Esophagus squamous epithelium (tissue), 5 donors: ENCODE measurements at regions not wholly inside any gene's neighbourhood (a gene's known extent, or its start where the extent isn't known, plus 50 kb on each side); places are given as distances from the start of the nearest gene placed in this dataset.

ENCODE experiments used
- DNase-seq: peaks from one replicate; lab custom pipeline; 2025; lab: John Stamatoyannopoulos, UW
- H3K27ac ChIP-seq, 4 donors: fragments of 200-600 bp; sonication (generic); one replicate each; pipeline ENCODE4 v1.5.1; 2016 to 2019; ENCODE audit warnings: mild to moderate bottlenecking in 1 of 4
- H3K27me3 ChIP-seq, 4 donors: fragments of 200-600 bp; sonication (generic); 1 replicate in 3 of 4; 2 replicates in 1 of 4; pipeline versions ENCODE4 v1.5.1 to v1.6.0; 2017 to 2021; ENCODE audit warnings: antibody characterized with exemption in 1 of 4
- H3K36me3 ChIP-seq, 3 donors: fragments of 200-600 bp; sonication (generic); one replicate each; pipeline ENCODE4 v1.5.1; 2016 to 2019
- H3K4me1 ChIP-seq, 3 donors: fragments of 200-600 bp; sonication (generic); one replicate each; pipeline ENCODE4 v1.5.1; 2017 to 2019
- H3K4me3 ChIP-seq, 4 donors: fragments of 200-600 bp; sonication (generic); 1 replicate in 3 of 4; 2 replicates in 1 of 4; pipeline ENCODE4 v1.5.1; 2016 to 2019; ENCODE audit warnings: mild to moderate bottlenecking in 2 of 4, moderate library complexity in 1 of 4
- H3K9me3 ChIP-seq, 3 donors: fragments of 200-600 bp; sonication (generic); one replicate each; pipeline ENCODE4 v1.5.1; 2016 to 2019
- POLR2A ChIP-seq, 4 donors: fragments of 450-650 bp; IDR thresholded peaks; one replicate each; pipeline ENCODE4 v1.6.1; 2017; ENCODE audit warnings: antibody characterized with exemption in 4 of 4, mild to moderate bottlenecking in 4 of 4, moderate library complexity in 3 of 4
- WGBS, 2 donors: methylation state at CpG; one replicate each; pipeline ENCODE4 v1.1.5; 2018; 5-methylcytosine and 5-hydroxymethylcytosine counted together
- intact Hi-C: fragments of 100-400 bp; cut with DNase I; formaldehyde crosslinking; loops from one replicate; pipeline ENCODE4 v1.15.0; 2022
- TF ChIP-seq, protein P1 (sequence below), 6 experiments: fragments of 450-650 bp in 4 of 6; fragments of 200-600 bp in 2 of 6; sonication (generic) in 2 of 6; IDR thresholded peaks; one replicate each; pipeline ENCODE4 v1.5.1; 2016 to 2019; ENCODE audit warnings: antibody characterized with exemption in 6 of 6, mild to moderate bottlenecking in 4 of 6, moderate library complexity in 4 of 6
- donor health status: DM: yes; HTN: yes; CAD: no.

DNA sequence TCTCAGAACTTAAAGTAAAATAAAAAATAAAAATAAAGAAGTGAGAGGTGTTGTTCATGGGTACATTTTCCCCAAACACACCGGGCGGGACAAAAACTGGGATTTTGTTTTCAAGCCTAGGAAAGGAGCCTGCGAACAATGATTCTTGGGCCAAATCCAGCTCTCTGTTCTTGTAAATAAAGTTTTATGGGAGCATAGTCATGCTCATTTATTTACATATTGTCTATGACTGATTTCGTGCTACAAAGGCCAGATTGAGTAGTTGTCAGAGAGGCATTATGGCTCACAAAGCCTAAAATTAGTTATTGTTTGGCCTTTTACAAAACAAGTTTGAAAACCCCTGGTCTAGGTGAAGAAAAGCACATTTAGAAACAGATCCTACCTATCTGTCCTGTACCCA, 821.0 kb upstream of the GRAMD2B start:
- H3K4me3 ChIP-seq, result no peak overlapping the region

DNA sequence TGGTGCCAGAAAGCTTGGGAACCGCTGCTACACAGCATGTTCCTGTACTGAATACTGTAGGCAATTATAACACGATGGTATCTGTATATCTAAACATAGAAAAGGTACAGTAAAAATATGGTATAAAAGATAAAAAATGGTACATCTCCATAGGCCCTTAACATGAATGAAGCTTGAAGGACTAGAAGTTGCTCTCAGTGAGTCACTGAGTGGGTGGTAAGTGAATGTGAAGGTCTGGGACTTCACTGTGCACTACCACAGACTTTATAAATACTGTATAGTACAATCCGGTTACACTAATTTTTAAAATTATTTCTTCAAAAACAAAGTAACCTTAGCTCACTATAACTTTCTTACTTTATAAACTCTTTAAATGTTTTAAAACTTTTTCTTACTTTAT, 819.9 kb upstream of the GRAMD2B start:
- no peaks in the 10 kb centered on the region for H3K9me3 ChIP-seq
- no peaks in the 10 kb centered on the region for H3K4me1 ChIP-seq
- intact Hi-C loops, result no loop called here
- DNase-seq, result no peak
- 84 to 86% methylated on average over 3 of the region's 3 CpGs for WGBS, 2 donors
- H3K27me3 ChIP-seq, result no peaks in the 10 kb centered on the region
- no peak overlapping the region for H3K4me3 ChIP-seq
- TF ChIP-seq, protein P1, sequence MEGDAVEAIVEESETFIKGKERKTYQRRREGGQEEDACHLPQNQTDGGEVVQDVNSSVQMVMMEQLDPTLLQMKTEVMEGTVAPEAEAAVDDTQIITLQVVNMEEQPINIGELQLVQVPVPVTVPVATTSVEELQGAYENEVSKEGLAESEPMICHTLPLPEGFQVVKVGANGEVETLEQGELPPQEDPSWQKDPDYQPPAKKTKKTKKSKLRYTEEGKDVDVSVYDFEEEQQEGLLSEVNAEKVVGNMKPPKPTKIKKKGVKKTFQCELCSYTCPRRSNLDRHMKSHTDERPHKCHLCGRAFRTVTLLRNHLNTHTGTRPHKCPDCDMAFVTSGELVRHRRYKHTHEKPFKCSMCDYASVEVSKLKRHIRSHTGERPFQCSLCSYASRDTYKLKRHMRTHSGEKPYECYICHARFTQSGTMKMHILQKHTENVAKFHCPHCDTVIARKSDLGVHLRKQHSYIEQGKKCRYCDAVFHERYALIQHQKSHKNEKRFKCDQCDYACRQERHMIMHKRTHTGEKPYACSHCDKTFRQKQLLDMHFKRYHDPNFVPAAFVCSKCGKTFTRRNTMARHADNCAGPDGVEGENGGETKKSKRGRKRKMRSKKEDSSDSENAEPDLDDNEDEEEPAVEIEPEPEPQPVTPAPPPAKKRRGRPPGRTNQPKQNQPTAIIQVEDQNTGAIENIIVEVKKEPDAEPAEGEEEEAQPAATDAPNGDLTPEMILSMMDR (IDR thresholded peaks at IDR 0.05), result no peak
- no peak for TF ChIP-seq POLR2A (IDR thresholded peaks at IDR 0.05)
- no peaks in the 10 kb centered on the region for H3K36me3 ChIP-seq
- H3K27ac ChIP-seq, result no peak overlapping the region

More for the DNA sequence above, 821.0 kb upstream of the GRAMD2B start:
- no peaks in the 10 kb centered on the region for H3K9me3 ChIP-seq
- no peaks in the 10 kb centered on the region for H3K27me3 ChIP-seq
- no peaks in the 10 kb centered on the region for H3K36me3 ChIP-seq
- no peaks in the 10 kb centered on the region for H3K4me1 ChIP-seq
- TF ChIP-seq, protein P1 (IDR thresholded peaks at IDR 0.05), result no peak
- TF ChIP-seq POLR2A (IDR thresholded peaks at IDR 0.05), result no peak
- no peak for DNase-seq
- H3K27ac ChIP-seq, result no peak overlapping the region
- WGBS, 2 donors, result 74 to 78% methylated on average over 4 of the region's 4 CpGs
- intact Hi-C loops, result no loop called here

DNA sequence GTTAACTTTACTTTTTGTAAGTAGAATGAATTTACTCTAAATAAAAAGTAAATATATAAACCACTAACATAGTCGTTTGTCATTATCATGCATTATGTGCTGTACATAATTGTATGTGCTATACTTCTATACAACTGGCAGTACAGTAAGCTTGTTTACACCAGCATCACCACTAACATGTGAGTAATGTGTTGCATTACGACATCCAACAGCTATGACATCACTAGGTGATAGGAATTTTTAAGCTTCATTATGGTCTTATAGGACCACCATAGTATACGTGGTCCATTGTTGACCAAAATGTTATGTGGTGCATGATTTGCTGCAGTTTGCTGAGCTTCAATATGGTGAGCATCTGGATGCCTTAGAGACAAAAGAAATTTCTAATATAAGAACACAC, 819.1 kb upstream of the GRAMD2B start:
- intact Hi-C loops, result no loop called here
- H3K27me3 ChIP-seq, result no peaks in the 10 kb centered on the region
- H3K4me1 ChIP-seq, result no peaks in the 10 kb centered on the region
- H3K9me3 ChIP-seq, result no peaks in the 10 kb centered on the region
- WGBS, 2 donors, result 74 to 76% methylated on average over 3 of the region's 3 CpGs
- no peaks in the 10 kb centered on the region for H3K36me3 ChIP-seq
- DNase-seq, result no peak
- H3K4me3 ChIP-seq, result no peak overlapping the region
- no peak for TF ChIP-seq POLR2A (IDR thresholded peaks at IDR 0.05)
- TF ChIP-seq, protein P1 (IDR thresholded peaks at IDR 0.05), result no peak
- no peak overlapping the region for H3K27ac ChIP-seq

DNA sequence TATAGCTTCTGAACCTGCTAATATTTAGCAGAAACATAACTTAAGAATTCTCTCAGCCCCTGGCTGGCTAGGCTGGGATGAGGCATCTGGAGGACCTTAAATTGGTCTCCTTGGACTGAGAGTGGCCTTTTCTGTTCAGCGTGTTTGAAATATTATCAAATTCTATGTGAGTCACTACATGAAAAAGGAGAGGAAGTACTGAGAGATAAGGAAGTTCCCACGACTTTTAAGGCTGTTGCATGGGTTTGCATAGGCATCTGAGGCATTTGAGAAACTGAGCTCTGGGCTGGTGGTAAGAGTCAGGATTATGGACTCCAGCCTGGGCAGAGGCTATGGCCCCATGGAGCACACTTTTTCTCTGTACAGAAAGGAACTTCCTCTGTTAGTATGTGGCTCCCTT, 816.2 kb upstream of the GRAMD2B start:
- WGBS, 2 donors, result 71 to 75% methylated on average over 2 of the region's 2 CpGs

DNA sequence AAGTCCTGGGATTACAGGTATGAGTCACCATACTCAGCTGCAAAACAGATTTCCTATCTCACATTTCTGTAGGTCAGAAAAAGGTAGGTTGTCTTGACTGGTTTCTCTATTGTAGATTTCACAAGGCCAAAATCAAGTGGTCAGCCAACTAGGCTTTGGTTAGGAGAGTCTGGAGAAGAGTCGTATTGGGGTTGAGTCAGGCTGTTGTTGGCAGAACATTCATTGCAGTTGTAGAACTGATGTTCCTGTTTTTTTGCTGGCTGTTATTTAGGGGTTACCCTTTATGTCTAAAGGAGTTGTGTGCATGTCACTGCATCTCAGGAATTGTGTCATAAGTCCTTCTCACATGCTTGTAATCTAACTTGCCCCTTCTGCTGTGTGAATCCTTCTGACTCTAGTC, 814.2 kb upstream of the GRAMD2B start:
- 73 to 82% methylated on average over 1 of the region's 1 CpG for WGBS, 2 donors

More for the DNA sequence above, 816.2 kb upstream of the GRAMD2B start:
- H3K9me3 ChIP-seq, result no peaks in the 10 kb centered on the region
- no peak for TF ChIP-seq POLR2A (IDR thresholded peaks at IDR 0.05)
- TF ChIP-seq, protein P1 (IDR thresholded peaks at IDR 0.05), result no peak
- no peak overlapping the region for H3K4me3 ChIP-seq
- intact Hi-C loops, result no loop called here
- H3K27ac ChIP-seq, result no peak overlapping the region
- no peaks in the 10 kb centered on the region for H3K27me3 ChIP-seq
- no peaks in the 10 kb centered on the region for H3K36me3 ChIP-seq
- no peak for DNase-seq
- no peaks in the 10 kb centered on the region for H3K4me1 ChIP-seq

More for the DNA sequence above, 814.2 kb upstream of the GRAMD2B start:
- Histone ChIP-seq H3K4me1 (peaks cover 0 to 7% (median 0%) of the 10 kb centered on the region in 3 donors), H3K4me3 (no peak overlapping the region), H3K27me3 (no peaks in the 10 kb centered on the region), H3K9me3 (no peaks in the 10 kb centered on the region), H3K36me3 (no peaks in the 10 kb centered on the region), H3K27ac (no peak overlapping the region)
- DNase-seq, result no peak
- intact Hi-C loops, result no loop called here
- TF ChIP-seq POLR2A (IDR thresholded peaks at IDR 0.05), result no peak
- TF ChIP-seq, protein P1 (IDR thresholded peaks at IDR 0.05), result no peak
